Mucosa of rectum (tissue), 2 donors: ENCODE measurements at regions not wholly inside any gene's neighbourhood (a gene's known extent, or its start where the extent isn't known, plus 50 kb on each side); places are given as distances from the start of the nearest gene placed in this dataset.

ENCODE experiments used
- H3K27ac ChIP-seq, 2 donors: one replicate each; pipeline ENCODE4 v1.7.0; 2013; ENCODE audit warnings: inconsistent platforms in 2 of 2, low read depth in 2 of 2, low read length in 2 of 2
- H3K27me3 ChIP-seq, 2 donors: one replicate each; pipeline ENCODE4 v1.7.0; 2013; ENCODE audit warnings: low read length in 2 of 2; ENCODE audit not compliant: control insufficient read depth in 2 of 2, insufficient read depth in 2 of 2
- H3K36me3 ChIP-seq, 2 donors: one replicate each; pipeline ENCODE4 v1.7.0; 2013; ENCODE audit warnings: low read length in 2 of 2; ENCODE audit not compliant: control insufficient read depth in 2 of 2, insufficient read depth in 2 of 2
- H3K4me1 ChIP-seq, 2 donors: one replicate each; pipeline ENCODE4 v1.7.0; 2013; ENCODE audit warnings: low read length in 2 of 2, mild to moderate bottlenecking in 1 of 2; ENCODE audit not compliant: control insufficient read depth in 2 of 2, insufficient read depth in 2 of 2
- H3K4me3 ChIP-seq, 2 donors: one replicate each; pipeline ENCODE4 v1.7.0; 2013; ENCODE audit warnings: low read length in 2 of 2
- H3K9ac ChIP-seq, 2 donors: one replicate each; pipeline ENCODE4 v1.7.0; 2013; ENCODE audit warnings: low read length in 2 of 2, low read depth in 1 of 2, mild to moderate bottlenecking in 1 of 2
- H3K9me3 ChIP-seq, 2 donors: one replicate each; pipeline ENCODE4 v1.7.0; 2013; ENCODE audit warnings: low read length in 2 of 2; ENCODE audit not compliant: control insufficient read depth in 2 of 2
- donor health status: healthy.
- donor health status: Normal muscosa, but diverticular disease.

DNA sequence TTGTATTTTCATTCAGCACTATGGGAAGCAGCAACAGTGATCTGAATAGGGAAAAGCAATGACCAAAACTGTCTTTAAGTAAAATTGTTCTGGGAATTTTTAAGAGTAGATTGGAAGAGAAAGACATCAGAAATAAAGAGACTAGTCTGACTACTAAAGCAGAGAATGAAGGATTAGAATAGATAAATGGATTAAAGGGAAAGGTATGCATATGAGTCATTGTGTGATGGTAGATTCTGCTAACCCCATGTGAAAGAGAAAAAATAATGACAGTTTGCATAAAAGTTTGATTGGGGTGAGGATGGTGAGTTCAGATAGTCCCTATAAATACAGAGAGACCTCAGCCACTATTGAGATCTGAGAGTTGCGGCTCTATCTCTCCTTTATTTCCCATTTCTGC lies 139.6 kb upstream of the DCC start:
- no peak overlapping the region for H3K27ac ChIP-seq
- no peaks in the 10 kb centered on the region for H3K4me1 ChIP-seq
- H3K27me3 ChIP-seq = no peaks in the 10 kb centered on the region
- H3K36me3 ChIP-seq = no peaks in the 10 kb centered on the region
- H3K9me3 ChIP-seq = no peaks in the 10 kb centered on the region
- no peak overlapping the region for H3K4me3 ChIP-seq
- no peak overlapping the region for H3K9ac ChIP-seq

DNA sequence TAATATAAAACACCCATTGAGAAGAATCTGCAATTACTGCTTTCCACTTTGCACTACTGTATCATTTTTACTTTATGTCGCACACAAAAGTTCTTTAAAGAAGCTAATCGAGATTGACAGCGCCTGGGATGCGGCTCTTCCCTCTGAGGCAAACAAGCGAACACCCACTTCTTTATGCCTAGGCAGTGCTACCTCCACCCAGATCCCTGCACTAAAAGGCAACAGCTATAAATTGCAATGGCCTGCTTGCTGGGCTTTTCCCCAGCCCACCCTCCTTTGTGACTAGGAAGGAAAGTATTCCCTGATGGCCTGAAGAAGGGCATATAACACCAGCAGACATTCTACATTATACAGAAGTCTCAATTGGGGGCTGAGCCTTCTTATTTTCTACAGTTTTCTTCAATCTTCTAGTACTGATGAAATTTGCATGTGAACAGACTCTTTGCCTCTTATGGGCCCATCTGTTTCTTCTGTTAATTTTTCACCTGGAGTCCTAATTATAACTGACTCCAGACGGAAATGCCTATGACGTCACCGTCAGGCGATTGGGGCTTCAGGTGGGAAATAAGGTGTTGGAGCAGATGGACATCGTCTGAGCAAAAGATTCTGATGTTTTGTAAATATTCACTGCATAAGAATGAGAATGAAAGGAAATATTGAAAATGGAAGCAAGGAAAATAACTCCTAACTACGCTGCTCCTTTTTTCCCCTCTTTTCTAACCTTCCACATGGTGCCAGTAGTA lies 138.9 kb upstream of the DCC start:
- Histone ChIP-seq H3K9ac (no peak overlapping the region), H3K4me3 (no peak overlapping the region), H3K9me3 (no peaks in the 10 kb centered on the region), H3K27ac (no peak overlapping the region), H3K27me3 (no peaks in the 10 kb centered on the region), H3K36me3 (no peaks in the 10 kb centered on the region), H3K4me1 (no peaks in the 10 kb centered on the region)

DNA sequence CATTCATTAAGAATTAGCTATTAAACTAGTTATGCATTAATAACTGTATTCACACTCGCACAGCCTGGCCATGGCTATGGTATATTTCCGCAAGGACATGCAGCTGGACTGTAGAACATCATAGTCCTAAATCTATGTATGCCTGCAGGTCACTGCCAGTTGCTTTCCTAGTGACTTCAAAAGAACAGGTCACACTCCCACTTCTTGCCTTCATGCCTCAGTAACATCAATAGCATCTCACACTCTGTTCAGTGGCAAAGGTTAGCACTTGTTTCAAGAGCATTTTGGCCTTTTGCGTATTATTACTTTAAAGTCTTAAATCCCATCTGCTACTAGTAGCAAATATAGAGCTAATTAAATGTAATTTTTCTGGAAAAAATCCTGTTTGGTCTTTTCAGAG lies 131.4 kb upstream of the DCC start:
- Histone ChIP-seq H3K36me3 (no peaks in the 10 kb centered on the region), H3K27ac (no peak overlapping the region), H3K4me1 (no peaks in the 10 kb centered on the region), H3K4me3 (no peak overlapping the region), H3K27me3 (no peaks in the 10 kb centered on the region), H3K9ac (no peak overlapping the region), H3K9me3 (no peaks in the 10 kb centered on the region)

DNA sequence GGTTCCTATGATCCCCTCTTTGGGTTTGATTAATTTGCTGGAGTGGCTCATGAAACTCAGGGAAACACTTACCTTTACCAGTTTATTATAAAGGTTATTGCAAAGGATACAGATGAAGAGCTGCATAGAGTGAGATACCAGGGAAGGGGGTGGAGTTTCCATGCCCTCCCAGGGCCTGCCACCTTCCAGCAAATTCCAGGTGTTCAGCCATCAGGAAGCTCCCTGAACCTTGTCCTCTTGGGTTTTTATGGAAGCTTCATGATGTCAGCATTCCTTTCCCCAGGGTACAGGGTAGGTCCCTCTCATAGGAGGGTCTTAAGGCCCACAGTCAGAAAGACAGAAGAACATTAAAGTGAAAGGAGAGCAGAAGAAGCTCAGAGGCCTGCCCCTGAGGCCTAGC lies 123.9 kb upstream of the DCC start:
- H3K27me3 ChIP-seq = no peaks in the 10 kb centered on the region
- no peaks in the 10 kb centered on the region for H3K4me1 ChIP-seq
- no peak overlapping the region for H3K4me3 ChIP-seq

DNA sequence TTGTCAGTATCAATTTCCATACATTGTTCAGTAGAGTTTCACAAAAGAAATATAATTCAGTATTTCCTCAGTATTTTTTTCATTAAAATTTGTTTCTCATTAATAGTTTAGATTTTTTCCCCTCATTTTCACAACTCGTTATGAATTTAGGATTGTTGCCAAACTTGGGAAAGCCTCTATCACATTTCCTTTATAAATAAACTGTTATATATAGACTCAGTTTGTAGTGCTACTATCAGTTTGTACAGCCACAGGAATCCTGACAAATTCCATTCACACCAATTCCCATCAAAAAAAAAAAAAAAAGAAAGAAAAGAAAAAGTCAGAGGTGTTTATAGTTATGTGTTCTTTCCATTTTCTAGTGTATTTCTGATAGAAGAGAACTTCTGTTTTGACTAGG lies 123.3 kb upstream of the DCC start:
- Histone ChIP-seq H3K27ac (no peak overlapping the region), H3K4me3 (no peak overlapping the region), H3K9ac (no peak overlapping the region), H3K9me3 (no peaks in the 10 kb centered on the region), H3K36me3 (no peaks in the 10 kb centered on the region), H3K4me1 (no peaks in the 10 kb centered on the region), H3K27me3 (no peaks in the 10 kb centered on the region)

More for the DNA sequence above, 123.9 kb upstream of the DCC start:
- Histone ChIP-seq H3K9me3 (no peaks in the 10 kb centered on the region), H3K9ac (no peak overlapping the region), H3K27ac (no peak overlapping the region), H3K36me3 (no peaks in the 10 kb centered on the region)

DNA sequence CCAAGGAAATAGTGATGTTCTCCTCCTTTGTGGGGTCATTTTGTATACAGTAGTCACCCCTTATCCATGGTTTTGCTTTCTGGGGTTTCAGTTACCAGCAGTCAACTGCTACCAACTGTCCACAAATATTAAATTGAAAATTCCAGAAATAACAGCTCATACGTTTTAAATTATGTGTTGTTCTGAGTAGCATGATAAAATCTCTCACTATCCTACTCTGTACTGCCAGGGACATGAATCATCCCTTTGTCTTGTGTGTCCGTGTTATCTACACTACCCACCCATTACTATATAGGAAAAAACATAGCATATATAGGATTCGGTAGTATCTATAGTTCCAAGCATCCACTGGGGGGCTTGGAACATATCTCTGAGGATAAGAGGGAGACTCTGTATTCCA lies 120.9 kb upstream of the DCC start:
- no peak overlapping the region for H3K27ac ChIP-seq
- no peaks in the 10 kb centered on the region for H3K9me3 ChIP-seq
- no peak overlapping the region for H3K9ac ChIP-seq
- H3K27me3 ChIP-seq = no peaks in the 10 kb centered on the region
- H3K36me3 ChIP-seq = no peaks in the 10 kb centered on the region
- no peaks in the 10 kb centered on the region for H3K4me1 ChIP-seq
- H3K4me3 ChIP-seq = no peak overlapping the region

DNA sequence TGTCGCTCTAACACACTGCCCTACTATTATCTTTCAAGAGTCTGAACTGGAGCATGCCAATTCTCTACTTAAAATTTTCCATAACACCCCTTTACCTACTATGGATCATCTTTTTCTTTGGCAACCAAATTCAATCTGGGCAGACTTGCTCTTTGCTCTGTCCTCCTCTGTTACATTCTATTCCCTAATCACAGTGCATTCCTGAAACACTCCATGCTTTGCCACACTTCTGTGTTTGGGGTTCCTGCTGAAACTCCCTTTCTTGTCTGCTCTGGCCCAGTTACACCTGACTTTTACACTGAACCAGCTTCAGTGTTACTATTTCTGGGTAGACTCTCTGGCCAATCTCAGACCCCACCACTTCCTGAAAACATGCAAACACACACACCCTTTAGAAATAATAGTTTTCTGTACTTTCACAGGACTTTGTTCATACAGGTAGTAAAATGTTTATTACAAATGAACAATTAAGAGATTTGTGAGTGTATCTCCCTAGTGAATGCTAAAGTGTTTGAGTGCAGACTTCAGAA lies 119.9 kb upstream of the DCC start:
- Histone ChIP-seq H3K36me3 (no peaks in the 10 kb centered on the region), H3K27me3 (no peaks in the 10 kb centered on the region), H3K4me3 (no peak overlapping the region), H3K9ac (no peak overlapping the region), H3K9me3 (no peaks in the 10 kb centered on the region), H3K27ac (no peak overlapping the region), H3K4me1 (no peaks in the 10 kb centered on the region)

DNA sequence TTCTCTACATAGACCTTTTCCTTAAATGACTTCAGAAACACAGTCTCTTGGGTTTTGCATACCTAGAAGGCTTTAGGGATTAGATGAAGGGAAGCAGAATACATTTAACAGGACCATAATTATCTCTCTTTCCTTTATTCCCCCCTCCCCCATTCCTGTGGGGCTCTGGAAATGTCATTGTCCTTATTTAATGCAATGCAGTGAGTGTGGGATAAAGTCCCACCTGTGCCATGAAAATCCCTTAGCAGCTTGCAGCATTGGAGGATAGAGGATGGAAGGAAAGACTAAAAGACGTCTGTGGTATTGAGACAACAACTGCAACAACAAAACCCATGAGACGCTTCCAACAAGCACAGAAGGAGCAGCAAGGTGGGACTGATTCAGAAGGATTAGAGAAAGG lies 117.8 kb upstream of the DCC start:
- no peaks in the 10 kb centered on the region for H3K9me3 ChIP-seq
- no peak overlapping the region for H3K27ac ChIP-seq
- H3K36me3 ChIP-seq = no peaks in the 10 kb centered on the region
- no peaks in the 10 kb centered on the region for H3K4me1 ChIP-seq
- no peaks in the 10 kb centered on the region for H3K27me3 ChIP-seq
- no peak overlapping the region for H3K9ac ChIP-seq
- no peak overlapping the region for H3K4me3 ChIP-seq

DNA sequence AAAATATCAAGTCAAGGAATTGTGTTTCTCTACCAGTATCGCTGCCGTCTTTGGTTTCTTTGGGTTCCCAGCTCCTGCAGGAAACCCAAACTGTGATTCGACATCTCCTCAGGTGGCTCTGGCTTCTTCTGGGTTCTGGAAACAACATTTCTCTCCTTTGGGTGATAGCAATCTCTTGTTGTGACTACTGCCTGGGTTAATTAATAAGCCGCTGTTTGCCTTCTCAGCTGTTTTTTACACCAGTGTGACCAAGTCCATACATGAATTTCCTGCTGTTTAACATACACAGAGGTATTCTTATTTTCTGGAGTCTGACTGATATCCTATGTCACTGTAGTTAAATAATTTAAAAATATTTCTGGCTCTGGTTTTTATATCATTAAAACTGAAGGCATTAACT lies 112.5 kb upstream of the DCC start:
- H3K9ac ChIP-seq = no peak overlapping the region
- H3K27ac ChIP-seq = no peak overlapping the region
- H3K36me3 ChIP-seq = no peaks in the 10 kb centered on the region
- H3K9me3 ChIP-seq = no peaks in the 10 kb centered on the region
- no peak overlapping the region for H3K4me3 ChIP-seq
- no peaks in the 10 kb centered on the region for H3K4me1 ChIP-seq
- no peaks in the 10 kb centered on the region for H3K27me3 ChIP-seq

DNA sequence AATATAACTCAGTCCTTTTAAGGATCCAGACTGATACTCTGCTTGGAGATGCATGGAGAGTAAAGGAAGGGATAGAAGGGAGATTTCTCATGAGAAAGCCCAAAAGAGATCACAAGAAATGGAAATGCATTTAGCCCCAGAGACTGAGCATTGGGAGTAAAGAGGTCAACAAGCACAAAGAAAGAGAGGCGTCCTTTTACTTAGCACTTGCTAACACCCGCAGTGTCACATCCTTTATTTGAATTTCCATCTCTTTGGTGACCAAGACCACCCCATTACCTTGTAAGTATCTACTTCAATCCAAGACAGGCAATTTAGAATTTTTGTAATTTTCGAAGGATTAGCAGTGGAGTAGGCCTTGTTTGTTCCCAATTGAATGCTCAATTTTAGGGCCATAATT lies 111.8 kb upstream of the DCC start:
- no peak overlapping the region for H3K4me3 ChIP-seq
- no peaks in the 10 kb centered on the region for H3K36me3 ChIP-seq
- H3K9me3 ChIP-seq = no peaks in the 10 kb centered on the region
- no peak overlapping the region for H3K27ac ChIP-seq
- H3K9ac ChIP-seq = no peak overlapping the region
- H3K4me1 ChIP-seq = no peaks in the 10 kb centered on the region
- no peaks in the 10 kb centered on the region for H3K27me3 ChIP-seq
